ENCODE measurements at regions not wholly inside any gene's neighbourhood (a gene's known extent, or its start where the extent isn't known, plus 50 kb on each side); places are given as distances from the start of the nearest gene placed in this dataset.

DNA sequence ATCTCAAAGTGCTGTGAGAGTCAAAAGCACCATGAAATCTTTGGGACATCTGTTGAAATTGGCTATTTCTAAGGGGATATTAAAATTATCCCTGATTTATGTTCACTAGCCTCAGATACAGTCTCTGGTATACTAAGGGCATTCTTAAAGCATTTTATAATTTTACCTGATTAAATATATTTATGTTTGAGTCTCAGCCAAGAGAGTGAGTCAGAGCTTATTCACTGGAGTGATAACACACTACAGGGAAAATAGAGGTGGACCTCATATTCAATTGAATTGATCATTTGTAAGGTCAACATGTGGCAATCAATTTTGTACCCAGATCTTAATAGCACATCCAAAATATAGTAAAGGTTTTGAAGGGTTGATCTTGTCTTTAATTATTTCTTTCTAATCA, 733.6 kb downstream of the EPHA3 start:
- H3K9ac ChIP-seq (replicated peaks in 1 of 4; ENCODE audit: extremely low read depth in 1 of 4, low read depth in 3 of 4, low read length in 3 of 4), result peak overlapping the region in 1 of 4 experiments; percentile 34; a peak in 1 of 7 replicates
- no peak overlapping the region for H2BK120ac ChIP-seq (replicated peaks; ENCODE audit: low read depth, low read length)
- no peak overlapping the region for H3K4me3 ChIP-seq (ENCODE audit: extremely low read depth in 1 of 4, insufficient read depth in 2 of 4, low read depth in 3 of 4, low read length in 4 of 4)
- H2AFZ ChIP-seq (ENCODE audit: low read length), result no peak overlapping the region
- no peaks in the 10 kb centered on the region for H3K36me3 ChIP-seq (ENCODE audit: control insufficient read depth in 2 of 4, insufficient read depth in 4 of 4, low read length in 3 of 4)
- H4K91ac ChIP-seq (replicated peaks; ENCODE audit: insufficient read length, low read length), result no peak overlapping the region
- no peak overlapping the region for H4K5ac ChIP-seq (ENCODE audit: insufficient read length, low read depth, low read length)
- no peak overlapping the region for H3K4me2 ChIP-seq (ENCODE audit: insufficient read depth in 1 of 2, low read depth in 2 of 2, low read length in 2 of 2)
- DNase-seq (ENCODE audit: low read depth in 1 of 2, low spot score in 2 of 2), result no peak
- H3K79me2 ChIP-seq (ENCODE audit: control insufficient read depth in 1 of 2, insufficient read depth in 2 of 2, low read length in 2 of 2), result no peaks in the 10 kb centered on the region
- H3K23me2 ChIP-seq (ENCODE audit: low read depth, low read length), result no peaks in the 10 kb centered on the region
- no peak overlapping the region for H3K56ac ChIP-seq (replicated peaks; ENCODE audit: insufficient read length, low read depth, low read length)
- H3K27me3 ChIP-seq (replicated peaks in 1 of 4; ENCODE audit: control insufficient read depth in 3 of 4, extremely low read depth in 1 of 4, insufficient read depth in 3 of 4, low read length in 3 of 4), result no peaks in the 10 kb centered on the region
- no peak overlapping the region for H2BK20ac ChIP-seq (ENCODE audit: low read length)
- no peak overlapping the region for H4K8ac ChIP-seq (ENCODE audit: extremely low read depth, insufficient read depth, low read length)
- H3K18ac ChIP-seq (ENCODE audit: extremely low read depth, low read length), result no peak overlapping the region
- no peak overlapping the region for H2BK15ac ChIP-seq (ENCODE audit: low read length)
- no peaks in the 10 kb centered on the region for H3K79me1 ChIP-seq (ENCODE audit: low read depth, low read length)
- no peak overlapping the region for H2AK5ac ChIP-seq (ENCODE audit: low read depth, low read length)
- H3K4me1 ChIP-seq (replicated peaks in 1 of 4; ENCODE audit: control insufficient read depth in 3 of 4, insufficient read depth in 4 of 4, low read length in 3 of 4), result no peaks in the 10 kb centered on the region
- CTCF ChIA-PET (ENCODE audit: partially characterized antibody), result interaction anchor here (1.2 to 2.4 kb wide), 2 partner anchors 10 to 133 kb away, joined by 3 to 9 read pairs; no protein-coding TSS in a partner anchor
- no peak overlapping the region for H3K4ac ChIP-seq (replicated peaks; ENCODE audit: insufficient read length, low read depth, low read length)
- no peak overlapping the region for H3K14ac ChIP-seq (ENCODE audit: insufficient read length)
- no peak overlapping the region for H2BK12ac ChIP-seq (ENCODE audit: low read depth, low read length)
- no peaks in the 10 kb centered on the region for H3K9me3 ChIP-seq (ENCODE audit: insufficient read depth in 2 of 2, low read depth in 1 of 2, low read length in 1 of 2)
- H3K23ac ChIP-seq (ENCODE audit: insufficient read length), result no peak overlapping the region
- H2BK5ac ChIP-seq (ENCODE audit: low read depth, low read length), result no peak overlapping the region
- H3K27ac ChIP-seq (ENCODE audit: low read depth, low read length), result no peak overlapping the region
- POLR2A ChIA-PET (ENCODE audit: partially characterized antibody), result no interaction called here
- H4K20me1 ChIP-seq (replicated peaks in 1 of 2; ENCODE audit: control insufficient read depth in 1 of 2, insufficient read depth in 2 of 2, low read length in 2 of 2), result no peaks in the 10 kb centered on the region
- no peak for TF ChIP-seq SP2 (IDR thresholded peaks at IDR 0.05; ENCODE audit: low read length)
- no peak for TF ChIP-seq GTF2F1 (IDR thresholded peaks at IDR 0.05; ENCODE audit: borderline replicate concordance, low read depth, low read length)
- no peak for TF ChIP-seq SIRT6 (IDR thresholded peaks at IDR 0.05; ENCODE audit: low read length)
- TF ChIP-seq POLR2A (IDR thresholded peaks at IDR 0.05; ENCODE audit: control extremely low read depth in 1 of 2, low read depth in 2 of 2, low read length in 2 of 2), result no peak
- TF ChIP-seq POU5F1 (IDR thresholded peaks at IDR 0.05; ENCODE audit: low read depth, low read length), result no peak
- no peak for TF ChIP-seq KDM1A (IDR thresholded peaks at IDR 0.05; ENCODE audit: borderline replicate concordance, low read length)
- TF ChIP-seq, protein P1, sequence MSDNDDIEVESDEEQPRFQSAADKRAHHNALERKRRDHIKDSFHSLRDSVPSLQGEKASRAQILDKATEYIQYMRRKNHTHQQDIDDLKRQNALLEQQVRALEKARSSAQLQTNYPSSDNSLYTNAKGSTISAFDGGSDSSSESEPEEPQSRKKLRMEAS (IDR thresholded peaks at IDR 0.05), result no peak
- FAIRE-seq, result no peak

Measured in H1 (cell line).